CD4-positive, alpha-beta T cell treated with Interleukin-4 for 1 hour (primary cell): ENCODE measurements at regions not wholly inside any gene's neighbourhood (a gene's known extent, or its start where the extent isn't known, plus 50 kb on each side); places are given as distances from the start of the nearest gene placed in this dataset.
"Not testable (repeated sequence)": the region's sequence is repeated elsewhere in the genome, so short reads cannot be mapped to it uniquely, and the experiment has no call there.

Source experiments
- DNase-seq, 2 donors: peaks; one replicate each; pipeline ENCODE4 v3.0.0-alpha.2; 2020 to 2022

GRCh38 chr9:101840694-101841188 is 102.3 kb upstream of the GRIN3A start:
- DNase-seq: no peak

DNA sequence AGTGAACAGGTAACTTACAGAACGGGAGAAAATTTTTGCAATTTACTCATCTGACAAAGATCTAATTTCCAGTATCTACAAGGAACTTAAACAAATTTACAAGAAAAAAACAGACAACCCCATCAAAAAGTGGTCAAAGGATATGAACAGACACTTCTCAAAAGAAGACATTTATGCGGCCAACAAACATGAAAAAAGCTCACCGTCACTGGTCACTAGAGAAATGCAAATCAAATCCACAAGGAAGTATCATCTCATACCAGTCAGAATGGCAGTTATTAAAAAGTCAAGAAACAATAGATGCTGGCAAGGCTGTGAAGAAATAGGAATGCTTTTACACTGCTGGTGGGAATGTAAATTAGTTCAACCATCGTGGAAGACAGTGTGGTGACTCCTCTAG is 100.5 kb upstream of the GRIN3A start:
- DNase-seq: not testable (repeated sequence)

DNA sequence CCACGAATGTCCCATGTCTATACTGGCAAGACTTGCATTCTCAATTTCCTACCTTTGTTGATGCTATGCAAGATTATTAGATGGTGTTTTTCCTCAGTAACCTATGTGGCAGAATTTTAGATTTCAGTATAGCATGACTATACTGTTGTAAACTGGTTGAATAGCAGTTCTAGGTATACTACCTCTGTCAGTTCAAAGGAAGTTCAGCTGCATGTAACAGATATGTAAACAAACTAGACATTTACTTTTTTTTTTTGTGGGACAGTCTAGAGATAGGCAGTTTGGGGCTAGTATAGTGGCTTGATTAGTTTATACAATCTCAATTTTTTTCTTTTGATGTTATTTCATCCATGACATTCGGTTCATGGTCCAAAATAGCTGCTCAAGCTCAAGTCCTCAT is 97.6 kb upstream of the GRIN3A start:
- DNase-seq: no peak

DNA sequence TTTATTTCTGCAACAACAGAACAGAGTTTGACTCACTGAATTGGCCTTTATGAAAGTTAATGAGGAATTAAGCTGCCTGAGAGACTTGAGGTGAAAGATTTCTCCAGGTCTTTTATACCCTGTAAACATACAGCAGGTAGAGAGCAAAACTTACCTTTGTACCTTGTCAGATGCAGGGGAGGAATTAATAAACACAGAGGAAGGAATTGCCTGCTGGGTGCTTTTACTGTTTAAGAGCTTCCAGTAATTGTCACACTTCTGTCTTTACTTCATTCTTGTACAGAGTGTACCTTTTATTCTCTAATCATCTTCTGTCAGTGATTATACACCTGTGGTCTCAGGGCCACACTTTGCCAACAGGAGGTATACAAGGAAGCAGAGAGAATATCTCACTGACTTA is 94.0 kb upstream of the GRIN3A start:
- DNase-seq: no peak

- DNase-seq: not testable (repeated sequence)
Measured at GRCh38 chr9:101821450-101821849, 83.0 kb upstream of the GRIN3A start.

DNA sequence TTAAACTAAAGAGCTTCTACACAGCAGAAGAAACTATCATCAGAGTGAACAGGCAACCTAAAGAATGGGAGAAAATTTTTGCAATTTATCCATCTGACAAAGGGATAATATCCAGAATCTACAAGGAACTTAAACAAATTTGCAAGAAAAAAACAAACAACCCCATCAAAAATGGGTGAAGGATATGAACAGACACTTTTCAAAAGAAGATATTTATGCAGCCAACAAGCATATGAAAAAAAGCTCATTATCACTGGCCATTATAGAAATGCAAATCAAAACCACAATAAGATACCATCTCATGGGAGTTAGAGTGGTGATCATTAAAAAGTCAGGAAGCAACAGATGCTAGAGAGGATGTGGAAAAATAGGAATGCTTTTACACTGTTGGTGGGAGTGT is 82.5 kb upstream of the GRIN3A start:
- not testable (repeated sequence) for DNase-seq

DNA sequence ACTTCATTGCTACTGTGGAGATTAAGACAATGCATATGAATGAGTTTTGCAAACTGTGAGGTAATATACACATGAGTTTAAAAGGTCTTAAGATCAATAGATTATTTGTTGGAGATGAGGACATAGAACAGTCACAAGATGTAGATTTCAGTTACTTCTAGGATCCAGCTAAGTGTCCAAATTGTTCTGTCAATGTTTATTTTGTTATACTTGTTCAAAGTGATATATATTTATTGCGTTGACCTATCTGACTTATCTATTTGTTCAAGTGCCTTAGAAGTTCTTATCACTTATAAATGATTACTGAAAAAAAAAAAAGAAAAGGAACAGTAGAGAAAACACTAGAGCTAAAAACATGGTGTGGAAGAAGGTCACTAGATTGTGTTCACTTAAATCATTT is 75.6 kb upstream of the GRIN3A start:
- DNase-seq: no peak

DNA sequence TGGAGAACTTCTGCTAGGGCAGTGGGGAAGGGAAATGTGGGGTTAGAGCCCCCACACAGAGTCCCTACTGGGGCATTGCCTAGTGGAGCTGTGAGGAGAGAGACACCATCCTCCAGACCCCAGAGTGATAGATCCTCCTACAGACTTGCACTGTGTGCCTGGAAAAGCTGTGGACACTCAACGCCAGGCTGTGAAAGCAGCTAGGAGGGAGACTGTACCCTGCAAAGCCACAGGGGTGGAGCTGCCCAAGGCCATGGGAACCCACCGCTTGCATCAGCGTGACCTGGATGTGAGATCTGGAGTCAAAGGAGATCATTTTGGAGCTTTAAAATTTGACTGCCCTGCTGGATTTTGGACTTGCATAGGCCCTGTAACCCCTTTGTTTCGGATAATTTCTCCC is 69.4 kb upstream of the GRIN3A start:
- not testable (repeated sequence) for DNase-seq

- DNase-seq: no peak
Measured at GRCh38 chr9:101796044-101796443, 57.6 kb upstream of the GRIN3A start.

- no peak for DNase-seq
Measured at GRCh38 chr9:101795147-101795546, 56.7 kb upstream of the GRIN3A start.

DNA sequence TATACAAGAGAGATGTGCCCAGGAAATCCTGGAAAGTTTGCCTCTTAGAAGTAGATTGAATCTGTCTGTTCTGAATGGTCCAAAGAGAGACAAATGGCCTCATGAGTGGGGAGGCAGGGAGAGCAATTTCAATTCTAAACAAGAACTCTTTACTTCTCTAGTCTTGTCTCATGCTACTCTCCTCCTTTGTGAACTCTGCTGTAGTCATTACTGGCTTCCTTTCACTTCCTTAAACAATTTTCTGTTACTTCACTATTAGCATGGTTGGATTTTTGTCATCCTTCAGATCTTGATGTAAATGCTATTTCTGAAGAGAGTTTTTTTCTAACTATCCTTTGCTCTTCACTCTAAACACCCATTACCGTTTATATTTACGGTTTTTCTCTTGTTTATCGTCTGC is 54.0 kb upstream of the GRIN3A start:
- DNase-seq: no peak

- DNase-seq: peak in 1 of 2 donors; percentile 1
Measured at GRCh38 chr9:101791938-101792337, 53.5 kb upstream of the GRIN3A start.

DNA sequence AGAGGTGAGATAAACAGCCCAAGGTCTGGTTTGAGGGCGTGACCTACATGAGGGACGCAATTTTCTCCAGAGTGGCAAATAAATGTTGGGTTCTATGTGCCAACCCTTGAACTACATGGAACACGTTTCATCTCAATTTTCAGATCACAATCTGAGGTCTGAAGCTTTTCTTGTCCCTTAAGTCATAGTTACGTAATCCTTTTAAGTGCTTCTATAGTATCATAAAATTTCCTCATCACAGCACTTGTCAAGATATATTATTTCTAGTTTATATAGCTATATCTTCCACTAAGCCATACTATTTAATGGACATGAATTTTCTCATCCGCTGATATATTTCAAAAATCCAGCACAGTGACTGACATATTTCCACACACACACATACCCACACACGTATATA is 53.1 kb upstream of the GRIN3A start:
- DNase-seq: no peak
